Keratinocyte (primary cell): ENCODE measurements at regions not wholly inside any gene's neighbourhood (a gene's known extent, or its start where the extent isn't known, plus 50 kb on each side); places are given as distances from the start of the nearest gene placed in this dataset.

Experiments used
- DNase-seq: peaks from one replicate; pipeline ENCODE4 v3.0.0-alpha.2; 2011; ENCODE audit warnings: low read depth, missing footprints, low spot score
- FAIRE-seq: peaks from 2 replicates; lab custom pipeline; 2011; peaks lifted over from hg19 to GRCh38; lab: Jason Lieb, UNC
- H2AFZ ChIP-seq: 2 replicates; pipeline ENCODE4 v1.6.0; 2012; ENCODE audit warnings: low read length, control low read depth, inconsistent platforms; ENCODE audit not compliant: control insufficient read depth
- H3K27ac ChIP-seq: 2 replicates; pipeline ENCODE4 v1.5.1; 2011; ENCODE audit warnings: low read length; ENCODE audit not compliant: control insufficient read depth, insufficient read depth
- H3K27me3 ChIP-seq: 3 replicates; pipeline ENCODE4 v1.6.0; 2011; ENCODE audit warnings: low read length; ENCODE audit not compliant: control insufficient read depth, insufficient read depth; ENCODE audit errors: extremely low read depth
- H3K36me3 ChIP-seq, 2 experiments: 2 replicates in 1 of 2; 3 replicates in 1 of 2; pipeline ENCODE4 v1.5.1; 2011; ENCODE audit warnings: low read length in 2 of 2, mild to moderate bottlenecking in 1 of 2; ENCODE audit not compliant: control insufficient read depth in 2 of 2, insufficient read depth in 2 of 2; ENCODE audit errors: extremely low read depth in 1 of 2
- H3K4me1 ChIP-seq: 3 replicates; pipeline ENCODE4 v1.5.1; 2011; ENCODE audit warnings: low read length; ENCODE audit not compliant: control insufficient read depth, insufficient read depth; ENCODE audit errors: extremely low read depth
- H3K4me2 ChIP-seq: 3 replicates; pipeline ENCODE4 v1.6.0; 2011; ENCODE audit warnings: low read depth, low read length; ENCODE audit not compliant: control insufficient read depth, insufficient read depth; ENCODE audit errors: extremely low read depth
- H3K4me3 ChIP-seq, 3 experiments: fragments of 200-600 bp in 1 of 3; sonication (generic) in 1 of 3; 2 replicates in 2 of 3; 3 replicates in 1 of 3; pipeline ENCODE4 v1.5.1; 2011 to 2016; ENCODE audit warnings: low read length in 3 of 3, mild to moderate bottlenecking in 3 of 3, control low read depth in 2 of 3, inconsistent platforms in 1 of 3, low read depth in 1 of 3, mixed read lengths in 1 of 3, mixed run types in 1 of 3, moderate library complexity in 1 of 3; ENCODE audit not compliant: control insufficient read depth in 2 of 3, insufficient read depth in 2 of 3; ENCODE audit errors: extremely low read depth in 1 of 3
- H3K79me2 ChIP-seq: 2 replicates; pipeline ENCODE4 v1.6.0; 2012; ENCODE audit warnings: low read length; ENCODE audit not compliant: control insufficient read depth, insufficient read depth
- H3K9ac ChIP-seq: 3 replicates; pipeline ENCODE4 v1.6.0; 2011; ENCODE audit warnings: low read length; ENCODE audit not compliant: control insufficient read depth, insufficient read depth; ENCODE audit errors: extremely low read depth
- H3K9me1 ChIP-seq: 3 replicates; pipeline ENCODE4 v1.6.0; 2011; ENCODE audit warnings: low read length; ENCODE audit not compliant: control insufficient read depth, insufficient read depth; ENCODE audit errors: extremely low read depth
- H3K9me3 ChIP-seq: 2 replicates; pipeline ENCODE4 v1.5.1; 2012; ENCODE audit warnings: low read depth, low read length; ENCODE audit not compliant: control insufficient read depth
- H4K20me1 ChIP-seq: 3 replicates; pipeline ENCODE4 v1.6.0; 2011; ENCODE audit warnings: low read length; ENCODE audit not compliant: control insufficient read depth, insufficient read depth; ENCODE audit errors: extremely low read depth
- EZH2 ChIP-seq: IDR thresholded peaks from one replicate; pipeline ENCODE4 v1.6.1; 2012; ENCODE audit warnings: inconsistent platforms, mild to moderate bottlenecking, low read length, moderate library complexity
- dilution Hi-C: fragments of 300-500 bp; cut with MboI; formaldehyde crosslinking; loops from one replicate; pipeline ENCODE4 v1.7.0; 2020; ENCODE audit warnings: low sequenced_read_pairs; ENCODE audit not compliant: extremely low pct_ligation_motif_present
- TF ChIP-seq, protein P1 (sequence below), 3 experiments: IDR thresholded peaks in 1 of 3; conservative IDR thresholded peaks in 1 of 3; optimal IDR thresholded peaks in 1 of 3; 2 replicates in 2 of 3; 3 replicates in 1 of 3; pipeline versions ENCODE3 to v1.5.1; 2011; ENCODE audit warnings: low read length in 3 of 3, mild to moderate bottlenecking in 3 of 3, moderate library complexity in 2 of 3, control low read depth in 1 of 3, inconsistent platforms in 1 of 3; ENCODE audit not compliant: insufficient read depth in 2 of 3; ENCODE audit errors: extremely low read depth in 1 of 3

DNA sequence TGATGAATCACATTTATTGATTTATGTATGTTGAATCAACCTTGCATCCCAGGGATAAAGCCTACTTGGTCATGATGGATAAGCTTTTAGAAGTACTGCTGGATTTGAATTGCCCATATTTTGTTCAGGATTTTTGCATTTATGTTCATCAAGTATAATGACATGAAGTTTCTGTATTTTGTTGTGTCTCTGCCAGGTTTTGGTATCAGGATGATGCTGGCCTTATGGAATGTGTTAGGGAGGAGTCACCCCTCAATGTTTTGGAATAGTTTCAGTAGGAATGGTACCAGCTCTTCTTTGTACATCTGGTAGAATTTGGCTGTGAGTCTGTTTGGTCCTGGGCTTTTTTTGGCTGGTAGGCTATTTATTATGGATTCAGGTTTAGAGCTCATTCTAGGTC lies 1643.1 kb upstream of the B3GALT2 start:
- DNase-seq (no peak), FAIRE-seq (no peak)
- dilution Hi-C loops = no loop called here
- H2AFZ ChIP-seq = no peak overlapping the region
- no peaks in the 10 kb centered on the region for H3K79me2 ChIP-seq
- H3K4me3 ChIP-seq = no peak overlapping the region
- H3K9me1 ChIP-seq = no peaks in the 10 kb centered on the region
- no peak overlapping the region for H3K4me2 ChIP-seq
- H3K9me3 ChIP-seq = no peaks in the 10 kb centered on the region
- H3K27me3 ChIP-seq = no peaks in the 10 kb centered on the region
- H3K4me1 ChIP-seq = no peaks in the 10 kb centered on the region
- no peak for TF ChIP-seq EZH2
- TF ChIP-seq, protein P1, sequence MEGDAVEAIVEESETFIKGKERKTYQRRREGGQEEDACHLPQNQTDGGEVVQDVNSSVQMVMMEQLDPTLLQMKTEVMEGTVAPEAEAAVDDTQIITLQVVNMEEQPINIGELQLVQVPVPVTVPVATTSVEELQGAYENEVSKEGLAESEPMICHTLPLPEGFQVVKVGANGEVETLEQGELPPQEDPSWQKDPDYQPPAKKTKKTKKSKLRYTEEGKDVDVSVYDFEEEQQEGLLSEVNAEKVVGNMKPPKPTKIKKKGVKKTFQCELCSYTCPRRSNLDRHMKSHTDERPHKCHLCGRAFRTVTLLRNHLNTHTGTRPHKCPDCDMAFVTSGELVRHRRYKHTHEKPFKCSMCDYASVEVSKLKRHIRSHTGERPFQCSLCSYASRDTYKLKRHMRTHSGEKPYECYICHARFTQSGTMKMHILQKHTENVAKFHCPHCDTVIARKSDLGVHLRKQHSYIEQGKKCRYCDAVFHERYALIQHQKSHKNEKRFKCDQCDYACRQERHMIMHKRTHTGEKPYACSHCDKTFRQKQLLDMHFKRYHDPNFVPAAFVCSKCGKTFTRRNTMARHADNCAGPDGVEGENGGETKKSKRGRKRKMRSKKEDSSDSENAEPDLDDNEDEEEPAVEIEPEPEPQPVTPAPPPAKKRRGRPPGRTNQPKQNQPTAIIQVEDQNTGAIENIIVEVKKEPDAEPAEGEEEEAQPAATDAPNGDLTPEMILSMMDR (optimal IDR thresholded peaks at IDR 0.05 in 1 of 3, IDR thresholded peaks at IDR 0.05 in 1 of 3, conservative IDR thresholded peaks at IDR 0.05 in 1 of 3; ENCODE audit: extremely low read depth in 1 of 3, insufficient read depth in 2 of 3, low read length in 3 of 3) = no peak
- H3K9ac ChIP-seq = no peak overlapping the region
- H3K36me3 ChIP-seq = no peaks in the 10 kb centered on the region
- no peaks in the 10 kb centered on the region for H4K20me1 ChIP-seq
- no peak overlapping the region for H3K27ac ChIP-seq

DNA sequence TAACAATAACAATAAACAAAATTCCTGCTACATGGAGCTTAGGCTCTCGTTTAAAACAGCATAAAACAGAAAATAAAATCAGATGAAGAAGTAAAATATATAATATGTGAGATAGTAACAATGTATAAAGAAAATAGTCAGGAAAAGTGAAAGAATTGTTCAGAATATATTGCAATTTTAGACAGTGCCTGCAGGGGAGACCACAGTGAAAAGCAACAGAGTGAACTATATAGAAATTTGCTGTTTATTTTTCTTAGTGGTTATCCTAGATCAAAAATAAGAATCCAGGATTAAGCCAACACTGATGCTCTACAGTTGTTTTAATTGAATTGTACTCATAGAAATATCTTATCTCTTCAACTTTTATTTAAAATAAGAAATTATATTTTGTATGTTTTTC lies 1639.0 kb upstream of the B3GALT2 start:
- no peak overlapping the region for H3K4me3 ChIP-seq
- H3K4me1 ChIP-seq = no peaks in the 10 kb centered on the region
- FAIRE-seq = no peak
- TF ChIP-seq EZH2 = no peak
- TF ChIP-seq, protein P1 (optimal IDR thresholded peaks at IDR 0.05 in 1 of 3, IDR thresholded peaks at IDR 0.05 in 1 of 3, conservative IDR thresholded peaks at IDR 0.05 in 1 of 3; ENCODE audit: extremely low read depth in 1 of 3, insufficient read depth in 2 of 3, low read length in 3 of 3) = no peak
- H3K9ac ChIP-seq = no peak overlapping the region
- dilution Hi-C loops = no loop called here
- no peak overlapping the region for H3K27ac ChIP-seq
- no peaks in the 10 kb centered on the region for H3K79me2 ChIP-seq
- no peak overlapping the region for H3K4me2 ChIP-seq
- no peaks in the 10 kb centered on the region for H3K27me3 ChIP-seq
- H3K36me3 ChIP-seq = no peaks in the 10 kb centered on the region
- no peak overlapping the region for H2AFZ ChIP-seq
- H3K9me1 ChIP-seq = no peaks in the 10 kb centered on the region
- H4K20me1 ChIP-seq = no peaks in the 10 kb centered on the region
- H3K9me3 ChIP-seq = no peaks in the 10 kb centered on the region
- no peak for DNase-seq
